Fibroblast of lung (primary cell): ENCODE measurements at regions not wholly inside any gene's neighbourhood (a gene's known extent, or its start where the extent isn't known, plus 50 kb on each side); places are given as distances from the start of the nearest gene placed in this dataset.

ENCODE experiments used
- CTCF ChIP-seq, 2 donors: IDR thresholded peaks in 1 of 2; conservative IDR thresholded peaks in 1 of 2; 1 replicate in 1 of 2; 2 replicates in 1 of 2; pipeline ENCODE4 v1.5.1; 2011 to 2012; ENCODE audit warnings: low read length in 2 of 2, control low read depth in 1 of 2, inconsistent platforms in 1 of 2, low read depth in 1 of 2, mild to moderate bottlenecking in 1 of 2
- EZH2 ChIP-seq: IDR thresholded peaks from 2 replicates; pipeline ENCODE4 v1.5.1; 2012; ENCODE audit warnings: low read length, control low read depth, mild to moderate bottlenecking; ENCODE audit errors: missing control alignments

GRCh38 chr5:125863579-125863978, 559.6 kb upstream of the GRAMD2B start:
- TF ChIP-seq CTCF (conservative IDR thresholded peaks at IDR 0.05 in 1 of 2, IDR thresholded peaks at IDR 0.05 in 1 of 2; ENCODE audit: low read depth in 1 of 2, low read length in 2 of 2), result no peak
- no peak for TF ChIP-seq EZH2
